Stimulated activated CD4-positive, alpha-beta T cell treated with anti-CD3 and anti-CD28 coated beads, Interleukin-2, amount 100 ng/mL, for 4 hours (primary cell): ENCODE measurements at regions not wholly inside any gene's neighbourhood (a gene's known extent, or its start where the extent isn't known, plus 50 kb on each side); places are given as distances from the start of the nearest gene placed in this dataset.

Experiments used
- DNase-seq: peaks from one replicate; pipeline ENCODE4 v3.0.0-alpha.2; 2020; ENCODE audit warnings: low read depth

- no peak for DNase-seq
Measured at GRCh38 chrY:7182591-7182990, 271.0 kb upstream of the AMELY start.

DNA sequence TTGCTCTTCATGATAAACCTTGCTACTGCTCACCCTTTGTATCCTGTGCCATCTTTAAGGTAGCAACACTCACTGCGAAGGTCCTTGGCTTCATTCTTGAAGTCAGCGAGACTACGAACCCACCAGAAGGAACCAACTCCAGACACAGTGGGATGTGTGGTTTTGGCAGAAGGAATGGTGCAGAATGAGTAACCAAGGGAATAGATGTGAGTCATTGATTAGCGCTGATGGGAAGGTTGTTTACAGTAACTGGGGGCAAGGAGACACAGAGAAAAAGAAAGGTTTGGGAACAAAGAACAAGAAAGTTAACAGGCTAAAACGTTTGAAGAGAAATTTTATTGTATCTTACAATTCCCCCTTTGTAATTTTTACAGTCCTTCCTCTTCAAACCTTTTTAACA is 266.1 kb upstream of the AMELY start:
- DNase-seq, result no peak

GRCh38 chrY:7169475-7169874 is 257.9 kb upstream of the AMELY start:
- DNase-seq, result no peak

GRCh38 chrY:7141477-7141876 is 229.9 kb upstream of the AMELY start:
- no peak for DNase-seq
